ENCODE measurements at regions not wholly inside any gene's neighbourhood (a gene's known extent, or its start where the extent isn't known, plus 50 kb on each side); places are given as distances from the start of the nearest gene placed in this dataset.
"Not testable (repeated sequence)": the region's sequence is repeated elsewhere in the genome, so short reads cannot be mapped to it uniquely, and the experiment has no call there.

GRCh38 chr11:38182126-38182866 lies 1584.3 kb upstream of the RAG2 start:
- no peak for DNase-seq (ENCODE audit: extremely low read depth in 1 of 2, low read depth in 1 of 2)

DNA sequence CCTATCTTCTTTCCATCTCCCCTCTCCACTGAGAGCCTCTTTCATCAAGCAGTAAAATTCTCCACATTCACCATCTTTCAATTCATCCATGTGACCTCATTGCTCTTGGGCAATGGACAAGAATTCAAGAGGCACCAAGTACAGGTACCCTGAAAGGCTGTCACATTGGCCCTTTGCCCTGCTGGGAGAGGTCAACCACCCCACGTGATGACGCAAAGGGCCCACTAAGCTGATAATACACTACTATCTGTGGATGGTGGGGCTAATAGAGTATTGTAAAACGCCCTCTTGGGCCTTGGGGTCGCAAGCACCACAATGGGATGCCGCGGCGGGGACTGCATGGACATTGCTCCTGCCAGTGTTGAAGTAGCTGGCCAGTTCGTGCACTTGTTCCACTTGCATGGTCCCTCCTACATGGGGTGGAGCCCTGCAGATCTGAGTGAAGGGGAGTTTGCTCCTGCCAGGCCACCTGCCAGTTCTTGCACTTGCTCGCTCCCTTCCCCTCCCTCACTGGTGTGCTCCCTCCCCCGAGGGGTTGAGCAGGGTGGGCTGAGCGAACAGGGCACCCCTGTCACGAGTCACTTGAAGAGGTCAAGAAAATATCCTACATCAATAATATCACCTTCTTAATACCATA lies 1578.8 kb upstream of the RAG2 start:
- DNase-seq (ENCODE audit: extremely low read depth in 1 of 2, low read depth in 1 of 2), result no peak

DNA sequence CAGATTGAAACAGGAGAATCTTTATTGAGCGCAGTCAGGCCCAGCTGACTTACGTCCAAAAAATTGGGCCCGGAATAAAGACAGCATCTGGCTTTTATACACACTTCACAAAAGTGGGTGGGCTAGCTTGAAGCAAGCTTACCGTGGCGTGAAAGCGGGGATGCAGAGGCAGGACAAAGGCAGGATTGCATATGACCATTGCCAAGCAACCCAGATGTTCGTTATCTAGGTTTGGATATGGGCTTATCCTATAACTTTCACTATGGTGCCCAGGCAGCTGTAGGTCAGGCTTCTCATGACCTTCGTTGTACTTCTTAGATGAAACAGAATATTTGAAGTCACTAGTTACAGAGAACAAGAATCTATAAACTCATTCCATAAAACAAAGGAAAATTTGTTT lies 1575.6 kb upstream of the RAG2 start:
- DNase-seq (ENCODE audit: extremely low read depth in 1 of 2, low read depth in 1 of 2), result no peak

- DNase-seq (ENCODE audit: extremely low read depth in 1 of 2, low read depth in 1 of 2), result no peak
Measured at GRCh38 chr11:38169286-38169685, 1571.2 kb upstream of the RAG2 start.

DNA sequence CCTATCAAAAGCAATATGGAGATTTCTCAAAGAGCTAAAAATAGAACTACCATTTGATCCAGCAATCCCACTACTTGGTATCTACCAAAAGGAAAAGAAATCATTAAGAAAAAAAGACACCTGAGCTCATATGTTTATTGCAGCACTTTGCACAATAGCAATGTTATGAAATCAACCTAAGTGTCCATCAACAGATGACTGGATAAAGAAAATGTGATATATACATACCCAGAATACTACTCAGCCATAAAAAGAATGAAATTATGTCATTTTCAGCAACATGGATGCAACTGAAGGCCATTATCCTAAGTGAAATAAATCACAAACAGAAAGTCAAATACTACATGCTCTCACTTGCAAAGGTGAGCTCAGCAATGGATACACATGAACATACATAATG lies 1565.5 kb upstream of the RAG2 start:
- DNase-seq (ENCODE audit: extremely low read depth in 1 of 2, low read depth in 1 of 2), result no peak

GRCh38 chr11:38160433-38160832 lies 1562.4 kb upstream of the RAG2 start:
- no peak for DNase-seq (ENCODE audit: extremely low read depth in 1 of 2, low read depth in 1 of 2)

DNA sequence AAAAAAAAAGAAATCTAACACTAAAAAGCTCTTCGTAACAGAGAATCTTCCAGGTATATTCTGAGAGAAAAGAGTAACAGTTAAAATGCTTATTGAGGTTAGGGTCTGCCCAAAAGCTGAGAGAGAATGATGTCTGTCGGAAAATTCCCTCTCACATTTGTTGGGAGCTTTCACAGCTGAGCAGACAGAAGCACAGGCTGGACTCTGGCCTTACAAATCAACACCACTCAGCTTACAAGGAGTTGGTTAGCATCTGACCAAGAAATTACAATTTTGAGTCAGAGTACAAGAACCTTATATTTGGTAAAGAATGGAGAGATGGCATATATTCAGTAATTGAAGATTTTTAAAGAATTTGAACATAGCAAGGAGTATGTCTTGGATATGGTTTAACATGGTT lies 1561.0 kb upstream of the RAG2 start:
- DNase-seq (ENCODE audit: extremely low read depth in 1 of 2, low read depth in 1 of 2), result no peak

DNA sequence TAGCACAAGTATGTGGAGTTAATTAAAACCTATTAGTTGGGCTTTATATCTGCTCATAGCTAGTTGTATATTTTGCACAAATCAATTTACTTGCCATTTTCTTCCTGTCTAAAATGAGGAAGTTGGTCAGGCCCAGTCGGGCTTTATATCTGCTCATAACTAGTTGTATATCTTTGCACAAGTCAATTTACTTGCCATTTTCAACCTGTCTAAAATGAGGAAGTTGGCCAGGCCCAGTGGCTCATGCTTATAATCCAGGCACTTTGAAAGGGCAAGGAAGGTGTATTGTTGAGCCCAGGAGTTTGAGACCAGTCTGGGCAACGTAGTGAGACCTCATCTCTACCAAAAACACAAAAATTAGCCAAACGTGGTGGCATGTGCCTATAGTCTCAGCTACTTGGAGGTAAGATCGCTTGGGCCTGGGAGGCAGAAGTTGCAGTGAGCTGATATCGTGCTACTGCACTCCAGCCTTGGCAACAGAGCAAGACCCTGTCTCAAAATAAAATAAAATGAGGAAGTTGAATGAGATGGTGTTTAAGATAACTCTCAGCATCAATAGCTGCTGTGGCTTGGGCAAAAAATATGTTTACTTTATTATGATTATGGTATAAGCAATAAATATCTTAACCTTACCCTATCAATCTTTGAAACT lies 1558.6 kb upstream of the RAG2 start:
- DNase-seq (ENCODE audit: extremely low read depth in 1 of 2, low read depth in 1 of 2), result no peak

DNA sequence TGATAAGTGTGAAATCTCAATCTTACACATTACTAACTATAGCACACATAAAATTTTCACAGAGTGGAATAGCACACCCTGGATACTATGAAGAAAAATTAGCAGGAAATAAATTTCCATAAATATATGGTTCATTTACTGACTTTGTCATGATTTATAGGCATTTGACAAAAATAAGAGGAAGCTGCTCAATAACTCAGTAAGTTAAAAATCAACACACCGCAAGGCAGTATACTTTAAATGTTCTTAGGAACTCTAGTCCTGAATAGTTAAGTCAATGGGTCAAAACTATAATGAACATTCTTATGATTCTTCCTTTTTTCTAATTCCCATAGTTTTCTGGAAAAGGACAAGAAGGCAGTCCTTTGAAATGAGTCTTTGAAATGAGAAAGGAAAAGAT lies 1557.8 kb upstream of the RAG2 start:
- DNase-seq (ENCODE audit: extremely low read depth in 1 of 2, low read depth in 1 of 2), result no peak

DNA sequence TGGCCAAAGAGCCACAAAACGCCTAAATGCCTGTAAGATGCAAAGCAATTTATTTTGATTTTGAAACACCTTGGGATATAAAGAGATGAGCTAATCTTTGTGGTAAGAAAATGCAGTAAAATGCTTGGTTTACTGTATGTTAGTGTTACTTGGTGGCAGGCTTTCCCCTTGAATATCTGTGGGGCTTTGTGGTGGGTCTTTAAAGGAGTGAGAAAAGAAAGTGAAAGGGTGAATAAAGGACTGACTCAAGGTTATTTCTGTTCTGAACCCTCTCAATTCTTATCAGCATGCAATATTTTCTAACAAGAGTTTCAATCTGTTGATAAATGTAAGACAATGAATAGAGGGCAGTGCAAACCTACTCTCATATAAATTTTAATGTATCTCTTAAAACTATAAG lies 1555.9 kb upstream of the RAG2 start:
- no peak for DNase-seq (ENCODE audit: extremely low read depth in 1 of 2, low read depth in 1 of 2)

DNA sequence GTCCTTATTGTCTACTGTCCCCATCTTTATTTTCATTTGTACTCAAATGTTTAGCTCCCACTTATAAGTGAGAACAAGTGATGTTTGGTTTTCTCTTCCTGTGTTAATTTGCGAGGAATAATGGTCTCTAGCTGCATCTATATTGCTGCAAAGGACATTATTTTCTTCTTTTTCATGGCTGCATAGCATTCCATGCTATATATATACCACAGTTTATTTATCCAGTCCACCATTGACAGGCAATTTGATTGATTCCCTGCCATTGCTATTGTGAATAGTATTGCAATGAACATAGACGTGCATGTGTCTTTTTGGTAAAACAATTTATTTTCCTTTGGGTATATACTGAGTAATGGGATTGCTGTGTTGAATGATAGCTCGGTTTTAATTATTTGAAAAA lies 1545.8 kb upstream of the RAG2 start:
- DNase-seq (ENCODE audit: extremely low read depth in 1 of 2, low read depth in 1 of 2), result no peak

DNA sequence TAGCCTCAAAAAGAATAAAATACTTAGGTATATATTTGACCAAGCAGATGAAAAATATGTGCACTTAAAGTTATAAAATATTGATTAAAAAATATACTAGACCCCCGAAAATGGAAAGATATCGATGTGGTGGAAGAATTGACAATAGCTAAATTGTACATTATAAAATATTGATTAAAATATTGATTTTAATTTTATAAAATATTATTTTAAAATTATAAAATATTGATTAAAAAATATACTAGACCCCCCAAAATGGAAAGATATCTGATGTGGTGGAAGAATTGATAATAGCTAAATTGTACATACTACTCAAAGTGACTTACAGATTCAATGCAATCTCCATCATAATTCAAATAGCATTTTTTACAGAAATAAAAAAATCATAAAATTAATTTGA lies 1540.9 kb upstream of the RAG2 start:
- no peak for DNase-seq (ENCODE audit: extremely low read depth in 1 of 2, low read depth in 1 of 2)

DNA sequence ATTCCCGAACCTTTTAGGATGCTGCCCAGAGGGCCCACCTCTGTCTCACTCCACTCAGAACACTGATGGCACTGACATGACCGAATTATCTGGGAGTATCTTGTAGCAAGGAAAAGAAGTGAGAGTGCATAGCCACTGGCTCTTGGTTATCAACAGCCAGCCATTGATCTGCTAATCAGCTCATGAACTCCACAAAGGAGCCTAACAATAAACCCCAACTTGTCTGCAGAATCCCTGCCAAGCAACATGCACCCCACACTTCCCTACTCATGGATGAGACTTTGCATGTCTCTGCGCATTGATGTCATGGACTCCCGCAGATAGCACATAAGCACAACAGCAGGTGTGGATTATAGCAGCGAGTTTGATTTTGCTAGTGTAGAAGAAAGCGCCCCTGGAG lies 1538.9 kb upstream of the RAG2 start:
- DNase-seq (ENCODE audit: extremely low read depth in 1 of 2, low read depth in 1 of 2), result no peak

- DNase-seq (ENCODE audit: extremely low read depth in 1 of 2, low read depth in 1 of 2), result no peak
Measured at GRCh38 chr11:38131535-38131934, 1533.5 kb upstream of the RAG2 start.

DNA sequence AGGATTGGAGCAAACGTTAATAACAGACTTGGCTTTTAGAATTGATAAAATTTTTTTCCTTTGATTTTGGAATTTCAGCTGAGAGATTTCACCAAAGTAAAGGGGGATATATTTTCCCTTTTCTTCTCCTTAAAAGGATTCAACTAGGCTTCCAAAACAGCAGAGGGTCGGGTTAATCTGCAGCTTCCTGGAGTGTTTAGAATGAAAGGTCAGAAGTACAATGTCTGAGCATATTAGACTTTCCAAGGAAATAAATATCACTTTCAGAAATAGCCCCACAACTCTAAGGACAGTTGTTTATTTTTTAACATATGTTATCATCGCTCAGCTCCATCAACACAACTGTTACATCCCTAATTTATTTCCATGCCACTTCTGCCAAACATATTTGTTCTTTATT lies 1532.9 kb upstream of the RAG2 start:
- DNase-seq (ENCODE audit: extremely low read depth in 1 of 2, low read depth in 1 of 2), result no peak

DNA sequence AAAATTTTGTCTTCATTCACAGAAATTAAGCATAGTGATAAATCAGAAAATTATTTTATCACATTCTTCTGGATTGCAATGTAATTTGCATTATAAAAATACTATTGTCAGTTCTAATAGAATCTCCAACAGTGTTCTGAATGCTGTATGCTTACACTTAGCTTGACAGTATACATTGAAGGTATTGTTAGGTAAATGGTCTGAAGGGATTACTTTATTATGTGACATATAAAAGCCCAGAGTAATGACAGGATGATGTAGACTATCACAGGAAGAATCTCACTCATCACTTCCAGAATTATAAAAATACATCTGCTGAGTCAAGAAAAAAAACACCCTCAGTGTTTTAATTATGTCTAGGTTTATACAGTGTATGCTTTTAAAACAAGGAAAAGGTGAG lies 1532.5 kb upstream of the RAG2 start:
- DNase-seq (ENCODE audit: extremely low read depth in 1 of 2, low read depth in 1 of 2), result no peak

DNA sequence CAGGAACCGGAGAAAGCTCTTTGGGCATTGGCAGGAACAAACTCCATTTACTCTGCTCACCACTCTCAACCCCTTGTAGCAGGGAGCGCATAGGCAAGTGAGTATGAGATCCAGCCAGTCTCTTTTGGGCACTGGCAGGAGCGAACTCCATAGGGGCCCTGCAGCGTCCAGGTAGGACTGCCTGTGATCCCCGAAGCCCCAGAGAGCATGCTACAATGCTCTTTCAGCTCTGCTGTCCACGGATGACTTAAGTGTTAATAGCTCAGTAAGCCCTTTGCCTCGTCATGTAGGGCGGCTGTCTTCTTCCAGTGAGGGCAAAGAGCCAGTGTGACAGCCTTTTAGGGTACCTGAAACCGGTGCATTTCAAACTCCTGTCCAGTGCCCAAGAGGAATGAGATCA lies 1525.6 kb upstream of the RAG2 start:
- DNase-seq (ENCODE audit: extremely low read depth in 1 of 2, low read depth in 1 of 2), result no peak

DNA sequence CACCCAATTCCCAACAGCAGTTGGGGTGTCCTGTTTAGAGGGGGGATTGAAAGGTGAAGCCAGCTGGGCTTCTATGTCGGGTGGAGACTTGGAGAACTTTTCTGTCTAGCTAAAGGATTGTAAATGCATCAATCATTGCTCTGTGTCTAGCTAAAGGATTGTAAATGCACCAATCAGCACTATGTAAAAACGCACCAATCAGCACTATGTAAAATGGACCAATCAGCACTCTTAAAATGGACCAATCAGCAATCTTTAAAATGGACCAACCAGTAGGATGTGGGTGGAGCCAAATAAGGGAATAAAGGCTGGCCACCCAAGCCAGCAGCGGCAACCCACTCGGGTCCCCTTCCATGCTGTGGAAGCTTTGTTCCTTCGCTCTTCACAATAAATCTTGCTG lies 1518.6 kb upstream of the RAG2 start:
- DNase-seq (ENCODE audit: extremely low read depth in 1 of 2, low read depth in 1 of 2), result not testable (repeated sequence)

GRCh38 chr11:38115381-38115780 lies 1517.3 kb upstream of the RAG2 start:
- not testable (repeated sequence) for DNase-seq (ENCODE audit: extremely low read depth in 1 of 2, low read depth in 1 of 2)

DNA sequence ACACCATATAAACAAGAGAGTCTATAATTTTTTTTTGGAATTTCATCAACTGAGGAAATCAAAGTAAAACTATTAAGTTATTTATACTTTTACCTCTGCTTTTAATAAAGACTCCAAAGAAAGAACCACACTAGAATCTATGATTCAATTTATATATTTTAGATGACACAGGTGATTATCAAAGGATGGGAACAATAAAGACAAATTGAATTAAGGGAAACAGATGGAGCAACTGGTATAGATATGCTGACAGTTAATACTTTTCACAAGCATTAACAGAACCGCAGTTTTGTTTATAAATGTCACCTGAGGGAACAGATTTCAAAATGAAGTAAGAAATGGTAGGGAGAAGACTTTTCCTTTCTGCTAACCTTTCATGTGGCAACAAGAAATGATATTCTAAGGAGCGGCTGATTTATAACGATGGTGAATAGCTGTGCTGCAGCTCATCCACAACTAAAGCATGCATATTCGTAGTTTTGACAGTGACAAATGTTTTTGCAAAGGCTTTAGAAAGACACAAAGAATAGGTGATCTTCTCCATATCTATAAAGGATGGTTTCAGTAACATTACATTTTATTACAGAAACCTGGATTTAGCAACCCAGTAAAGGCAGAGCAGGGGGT lies 1502.9 kb upstream of the RAG2 start:
- no peak for DNase-seq (ENCODE audit: extremely low read depth in 1 of 2, low read depth in 1 of 2)

DNA sequence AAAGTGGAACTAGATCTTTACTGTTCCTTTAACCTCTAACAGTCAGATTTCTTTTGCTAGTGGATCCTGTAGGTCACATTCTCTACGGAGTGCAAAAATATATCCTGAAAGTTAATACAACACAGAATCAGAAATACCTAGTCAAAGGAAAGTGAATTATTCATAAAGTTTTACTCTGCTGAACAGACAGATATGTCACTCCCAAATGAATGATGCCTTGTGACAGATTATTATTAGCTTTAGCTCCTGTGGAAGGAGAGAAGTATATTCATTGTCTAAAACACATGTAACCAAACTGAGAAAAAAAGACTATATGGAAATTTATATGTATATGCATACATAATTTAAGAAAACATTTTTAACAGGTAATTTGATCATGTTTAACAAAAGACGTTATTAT lies 1497.2 kb upstream of the RAG2 start:
- DNase-seq (ENCODE audit: extremely low read depth in 1 of 2, low read depth in 1 of 2), result no peak

- no peak for DNase-seq (ENCODE audit: extremely low read depth in 1 of 2, low read depth in 1 of 2)
Measured at GRCh38 chr11:38089726-38090125, 1491.7 kb upstream of the RAG2 start.

Measured in activated CD8-positive, alpha-beta memory T cell treated with anti-CD3 and anti-CD28 coated beads for 1 hour (primary cell).